ENCODE measurements at regions not wholly inside any gene's neighbourhood (a gene's known extent, or its start where the extent isn't known, plus 50 kb on each side); places are given as distances from the start of the nearest gene placed in this dataset.
"Not testable (repeated sequence)": the region's sequence is repeated elsewhere in the genome, so short reads cannot be mapped to it uniquely, and the experiment has no call there.

GRCh38 chr14:66306101-66306500, 180.1 kb upstream of the CCDC196 start:
- no peak for DNase-seq

- DNase-seq = no peak
Observed at GRCh38 chr14:66311058-66311457, 175.1 kb upstream of the CCDC196 start.

- DNase-seq = peak; percentile 42
Observed at GRCh38 chr14:66311990-66312389, 174.2 kb upstream of the CCDC196 start.

GRCh38 chr14:66312451-66312850, 173.7 kb upstream of the CCDC196 start:
- DNase-seq = no peak

- no peak for DNase-seq
Observed at GRCh38 chr14:66315098-66315497, 171.1 kb upstream of the CCDC196 start.

GRCh38 chr14:66315548-66315947, 170.6 kb upstream of the CCDC196 start:
- no peak for DNase-seq

GRCh38 chr14:66322564-66322963, 163.6 kb upstream of the CCDC196 start:
- DNase-seq = no peak

GRCh38 chr14:66330228-66330627, 155.9 kb upstream of the CCDC196 start:
- no peak for DNase-seq

GRCh38 chr14:66330916-66331315, 155.3 kb upstream of the CCDC196 start:
- DNase-seq = no peak

GRCh38 chr14:66333293-66333692, 152.9 kb upstream of the CCDC196 start:
- not testable (repeated sequence) for DNase-seq

- DNase-seq = no peak
Observed at GRCh38 chr14:66341239-66341638, 144.9 kb upstream of the CCDC196 start.

- DNase-seq = no peak
Observed at GRCh38 chr14:66345986-66346385, 140.2 kb upstream of the CCDC196 start.

GRCh38 chr14:66351310-66351709, 134.9 kb upstream of the CCDC196 start:
- DNase-seq = no peak

- peak; percentile 80 for DNase-seq
Observed at GRCh38 chr14:66359500-66359899, 126.7 kb upstream of the CCDC196 start.

- no peak for DNase-seq
Observed at GRCh38 chr14:66360366-66360926, 125.7 kb upstream of the CCDC196 start.

- DNase-seq = no peak
Observed at GRCh38 chr14:66361013-66361412, 125.2 kb upstream of the CCDC196 start.

GRCh38 chr14:66365388-66365787, 120.8 kb upstream of the CCDC196 start:
- DNase-seq = no peak

- DNase-seq = no peak
Observed at GRCh38 chr14:66369157-66369697, 116.9 kb upstream of the CCDC196 start.

GRCh38 chr14:66371776-66372175, 114.4 kb upstream of the CCDC196 start:
- no peak for DNase-seq

GRCh38 chr14:66375046-66375964, 110.9 kb upstream of the CCDC196 start:
- DNase-seq = no peak

- no peak for DNase-seq
Observed at GRCh38 chr14:66377574-66377973, 108.6 kb upstream of the CCDC196 start.

GRCh38 chr14:66378712-66379505, 107.3 kb upstream of the CCDC196 start:
- no peak for DNase-seq

GRCh38 chr14:66380143-66380542, 106.0 kb upstream of the CCDC196 start:
- DNase-seq = no peak
